ENCODE measurements at regions not wholly inside any gene's neighbourhood (a gene's known extent, or its start where the extent isn't known, plus 50 kb on each side); places are given as distances from the start of the nearest gene placed in this dataset.

GRCh38 chr3:81299481-81299880 is 462.0 kb downstream of the GBE1 start:
- intact Hi-C loops (cut with micrococcal nuclease), result no loop called here
- TF ChIP-seq E2F6 (IDR thresholded peaks at IDR 0.05; ENCODE audit: borderline replicate concordance in 1 of 2, extremely low read depth in 1 of 2, insufficient read depth in 1 of 2, insufficient read length in 1 of 2, low read depth in 1 of 2, low read length in 1 of 2, poor library complexity in 1 of 2, severe bottlenecking in 1 of 2) (no peak), FOXK1 (CRISPR knock-in tag; IDR thresholded peaks at IDR 0.05; ENCODE audit: borderline replicate concordance) (no peak), POLR3A (IDR thresholded peaks at IDR 0.05; ENCODE audit: borderline replicate concordance, extremely low read depth, insufficient read depth, insufficient read length) (no peak), SMAD1 (IDR thresholded peaks at IDR 0.05; ENCODE audit: low read depth, low read length, partially characterized antibody) (no peak), HMGXB4 (CRISPR knock-in tag; IDR thresholded peaks at IDR 0.05) (no peak), CBFA2T2 (conservative IDR thresholded peaks at IDR 0.05) (no peak), PRDM10 (IDR thresholded peaks at IDR 0.05; ENCODE audit: partially characterized antibody) (no peak), MBD2 (IDR thresholded peaks at IDR 0.05; ENCODE audit: borderline replicate concordance, low read depth) (no peak), E2F8 (IDR thresholded peaks at IDR 0.05; ENCODE audit: low read depth, partially characterized antibody) (no peak), ZNF224 (CRISPR knock-in tag; IDR thresholded peaks at IDR 0.05) (no peak), ZNF395 (CRISPR knock-in tag; IDR thresholded peaks at IDR 0.05) (no peak)

More at GRCh38 chr3:81299481-81299880, 462.0 kb downstream of the GBE1 start:
- H4K20me1 ChIP-seq (replicated peaks; ENCODE audit: control insufficient read depth, insufficient read depth, low read length), result no peaks in the 10 kb centered on the region
- ChIA-PET POLR2A (no interaction called here), CTCF (ENCODE audit: low intra/inter-chr PET ratio) (no interaction called here)
- no peak overlapping the region for H3K4me3 ChIP-seq
- H3K9ac ChIP-seq (ENCODE audit: insufficient read depth in 1 of 2, low read depth in 2 of 2, low read length in 2 of 2), result no peak overlapping the region
- H3K9me3 ChIP-seq (replicated peaks; ENCODE audit: control insufficient read depth, insufficient read depth, low read depth, low read length), result no peaks in the 10 kb centered on the region
- no peak overlapping the region for H3K4me2 ChIP-seq (ENCODE audit: insufficient read depth, low read length)
- H3K79me2 ChIP-seq (ENCODE audit: control insufficient read depth, insufficient read depth, low read length), result no peaks in the 10 kb centered on the region
- FAIRE-seq, result no peak
- no peaks in the 10 kb centered on the region for H3K27me3 ChIP-seq (ENCODE audit: control insufficient read depth in 2 of 2, insufficient read depth in 2 of 2, low read length in 2 of 2)
- 0% methylated on average over 2 of the region's 3 CpGs for WGBS (ENCODE audit: insufficient coverage, low coverage, missing lambda C conversion rate)
- no peaks in the 10 kb centered on the region for H3K36me3 ChIP-seq (ENCODE audit: control insufficient read depth, insufficient read depth, low read length)
- no peaks in the 10 kb centered on the region for H3K4me1 ChIP-seq (replicated peaks in 1 of 2; ENCODE audit: control insufficient read depth in 2 of 2, insufficient read depth in 2 of 2, low read length in 2 of 2)
- in situ Hi-C loops (cut with MboI), result no loop called here
- no peak overlapping the region for H2AFZ ChIP-seq (ENCODE audit: low read depth, low read length)
- H3K9me1 ChIP-seq (ENCODE audit: control insufficient read depth, insufficient read depth, low read length), result no peaks in the 10 kb centered on the region
- DNase-seq (ENCODE audit: extremely low read depth in 1 of 4, low spot score in 3 of 4), result no peak
- no TSS peak for BruUV-seq (replicated peaks)
- ATAC-seq, result no peak
- H3K27ac ChIP-seq (ENCODE audit: extremely low read depth, low read depth, low read length), result no peak overlapping the region

Measured in K562 (cell line).